ENCODE measurements at regions not wholly inside any gene's neighbourhood (a gene's known extent, or its start where the extent isn't known, plus 50 kb on each side); places are given as distances from the start of the nearest gene placed in this dataset.

GRCh38 chr1:194378517-194378916 is 1192.1 kb upstream of the B3GALT2 start:
- DNase-seq (ENCODE audit: extremely low read depth in 1 of 4, low spot score in 3 of 4), result peak in 1 of 4 experiments; percentile 12
- no peaks in the 10 kb centered on the region for H3K9me1 ChIP-seq (ENCODE audit: control insufficient read depth, insufficient read depth, low read length)
- no peak overlapping the region for H3K27ac ChIP-seq (ENCODE audit: extremely low read depth, low read depth, low read length)
- intact Hi-C loops (cut with micrococcal nuclease), result no loop called here
- H2AFZ ChIP-seq (ENCODE audit: low read depth, low read length), result no peak overlapping the region
- H3K36me3 ChIP-seq (ENCODE audit: control insufficient read depth, insufficient read depth, low read length), result no peaks in the 10 kb centered on the region
- H3K4me2 ChIP-seq (ENCODE audit: insufficient read depth, low read length), result no peak overlapping the region
- no peak overlapping the region for H3K9ac ChIP-seq (ENCODE audit: insufficient read depth in 1 of 2, low read depth in 2 of 2, low read length in 2 of 2)
- no peak overlapping the region for H3K4me3 ChIP-seq
- H3K27me3 ChIP-seq (ENCODE audit: control insufficient read depth in 2 of 2, insufficient read depth in 2 of 2, low read length in 2 of 2), result no peaks in the 10 kb centered on the region
- TF ChIP-seq ZBTB2 (IDR thresholded peaks at IDR 0.05) (no peak), SRSF9 (IDR thresholded peaks at IDR 0.05; ENCODE audit: borderline replicate concordance, low read depth, low read length) (no peak), TCF7L2 (IDR thresholded peaks at IDR 0.05; ENCODE audit: low read depth, low read length) (no peak), ZNF12 (CRISPR knock-in tag; IDR thresholded peaks at IDR 0.05) (no peak), STAT5A (IDR thresholded peaks at IDR 0.05; ENCODE audit: borderline replicate concordance, low read length) (no peak)
- TF ChIP-seq, protein P1, sequence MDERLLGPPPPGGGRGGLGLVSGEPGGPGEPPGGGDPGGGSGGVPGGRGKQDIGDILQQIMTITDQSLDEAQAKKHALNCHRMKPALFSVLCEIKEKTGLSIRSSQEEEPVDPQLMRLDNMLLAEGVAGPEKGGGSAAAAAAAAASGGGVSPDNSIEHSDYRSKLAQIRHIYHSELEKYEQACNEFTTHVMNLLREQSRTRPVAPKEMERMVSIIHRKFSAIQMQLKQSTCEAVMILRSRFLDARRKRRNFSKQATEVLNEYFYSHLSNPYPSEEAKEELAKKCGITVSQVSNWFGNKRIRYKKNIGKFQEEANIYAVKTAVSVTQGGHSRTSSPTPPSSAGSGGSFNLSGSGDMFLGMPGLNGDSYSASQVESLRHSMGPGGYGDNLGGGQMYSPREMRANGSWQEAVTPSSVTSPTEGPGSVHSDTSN (CRISPR knock-in tag; IDR thresholded peaks at IDR 0.05; ENCODE audit: low read depth), result no peak
- TF ChIP-seq, protein P1 (tag; conservative IDR thresholded peaks at IDR 0.05; ENCODE audit: low read depth), result no peak
- in situ Hi-C loops (cut with MboI), result no loop called here
- ATAC-seq, result no peak
- ChIA-PET CTCF (ENCODE audit: low intra/inter-chr PET ratio) (no interaction called here), POLR2A (interaction anchor here (0.9 kb wide), 1 partner anchor 24 kb away, joined by 3 read pairs; no protein-coding TSS in a partner anchor)
- no peaks in the 10 kb centered on the region for H3K4me1 ChIP-seq (replicated peaks in 1 of 2; ENCODE audit: control insufficient read depth in 2 of 2, insufficient read depth in 2 of 2, low read length in 2 of 2)
- no peaks in the 10 kb centered on the region for H3K9me3 ChIP-seq (replicated peaks; ENCODE audit: control insufficient read depth, insufficient read depth, low read depth, low read length)
- no TSS peak for BruUV-seq (replicated peaks)
- FAIRE-seq, result no peak
- no peaks in the 10 kb centered on the region for H4K20me1 ChIP-seq (replicated peaks; ENCODE audit: control insufficient read depth, insufficient read depth, low read length)
- H3K79me2 ChIP-seq (ENCODE audit: control insufficient read depth, insufficient read depth, low read length), result no peaks in the 10 kb centered on the region

Data from K562 (cell line).